NB4 (cell line): ENCODE measurements at regions not wholly inside any gene's neighbourhood (a gene's known extent, or its start where the extent isn't known, plus 50 kb on each side); places are given as distances from the start of the nearest gene placed in this dataset.

Experiments used
- DNase-seq: peaks from one replicate; pipeline ENCODE4 v3.0.0; 2010; ENCODE audit warnings: low read depth
- H3K4me3 ChIP-seq: one replicate; pipeline ENCODE4 v1.5.1; 2011; ENCODE audit warnings: mild to moderate bottlenecking, low read depth, low read length, moderate library complexity
- CTCF ChIP-seq: IDR thresholded peaks from one replicate; pipeline ENCODE4 v1.5.1; 2012; ENCODE audit warnings: low read depth, low read length
- MYC ChIP-seq: IDR thresholded peaks from 2 replicates; pipeline ENCODE4 v1.6.1; 2011; ENCODE audit warnings: low read depth, low read length
- POLR2A ChIP-seq: IDR thresholded peaks from 2 replicates; pipeline ENCODE4 v1.6.1; 2011; ENCODE audit warnings: mild to moderate bottlenecking; ENCODE audit not compliant: insufficient read length; ENCODE audit errors: extremely low read depth
- TF ChIP-seq, protein P1 (sequence below): IDR thresholded peaks from 2 replicates; pipeline ENCODE4 v1.6.1; 2011; ENCODE audit warnings: low read depth, low read length

DNA sequence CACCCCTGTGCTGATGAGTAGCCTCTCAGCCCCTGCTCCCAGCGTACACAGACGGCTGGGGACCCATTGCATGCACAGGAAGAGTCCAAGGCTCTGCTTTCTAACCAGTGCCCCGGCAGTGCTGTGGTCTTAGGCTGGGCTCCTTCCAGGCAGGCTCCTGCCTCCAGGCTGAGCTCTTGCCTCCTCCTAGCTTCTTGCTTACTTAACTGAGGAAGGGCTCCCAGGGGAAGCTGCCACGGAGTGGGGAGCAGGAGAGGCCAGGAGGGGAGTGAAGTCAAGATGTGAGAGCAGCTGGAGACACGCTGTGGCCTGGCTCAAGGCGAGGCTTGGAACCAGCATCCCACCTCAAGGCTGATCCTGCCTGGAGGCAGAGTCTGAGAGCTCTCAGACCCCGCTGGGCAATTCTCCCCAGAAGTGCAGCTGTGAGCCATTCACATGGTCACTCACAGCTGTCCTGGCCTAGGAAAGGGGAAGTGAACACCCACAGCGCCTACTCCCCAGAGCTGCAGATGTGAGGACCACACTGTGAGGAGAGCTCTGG, 141.0 kb downstream of the TBXT start:
- peak; percentile 56 for DNase-seq
- no peak overlapping the region for H3K4me3 ChIP-seq
- TF ChIP-seq, protein P1, sequence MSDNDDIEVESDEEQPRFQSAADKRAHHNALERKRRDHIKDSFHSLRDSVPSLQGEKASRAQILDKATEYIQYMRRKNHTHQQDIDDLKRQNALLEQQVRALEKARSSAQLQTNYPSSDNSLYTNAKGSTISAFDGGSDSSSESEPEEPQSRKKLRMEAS, result no peak
- TF ChIP-seq MYC, result no peak
- TF ChIP-seq CTCF, result no peak
- TF ChIP-seq POLR2A, result no peak

GRCh38 chr6:166025149-166025898, 142.3 kb downstream of the TBXT start:
- TF ChIP-seq POLR2A (no peak), CTCF (no peak), MYC (no peak)
- TF ChIP-seq, protein P1, result no peak
- H3K4me3 ChIP-seq, result no peak overlapping the region
- DNase-seq, result no peak

- no peak overlapping the region for H3K4me3 ChIP-seq
- TF ChIP-seq, protein P1, result no peak
- no peak for TF ChIP-seq CTCF
- TF ChIP-seq POLR2A, result no peak
- TF ChIP-seq MYC, result no peak
- no peak for DNase-seq
Measured at GRCh38 chr6:166024252-166024651, 143.4 kb downstream of the TBXT start.

GRCh38 chr6:166023273-166023989, 144.2 kb downstream of the TBXT start:
- TF ChIP-seq CTCF (no peak), POLR2A (no peak), MYC (no peak)
- TF ChIP-seq, protein P1, result no peak
- H3K4me3 ChIP-seq, result no peak overlapping the region
- DNase-seq, result no peak

DNA sequence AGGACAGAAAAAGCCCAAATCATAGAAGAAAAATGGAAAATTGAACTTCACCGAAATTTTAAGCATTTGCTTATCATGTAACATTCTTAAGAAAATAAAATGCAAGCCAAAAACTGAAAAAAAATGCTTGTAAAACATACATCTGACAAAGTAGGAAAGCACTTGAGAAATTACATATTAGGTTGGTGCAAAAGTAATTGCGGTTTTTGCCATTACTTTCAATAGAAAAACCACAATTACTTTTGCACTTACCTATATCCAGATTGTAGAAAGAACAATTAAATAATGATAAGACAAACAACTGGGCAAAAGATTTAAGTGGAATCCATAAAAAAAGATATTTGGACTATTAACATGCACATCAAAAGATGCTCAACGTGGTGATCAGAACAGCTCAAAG, 146.2 kb downstream of the TBXT start:
- TF ChIP-seq CTCF, result no peak
- TF ChIP-seq, protein P1, result no peak
- no peak for TF ChIP-seq POLR2A
- TF ChIP-seq MYC, result no peak
- DNase-seq, result no peak

More for the DNA sequence above, 146.2 kb downstream of the TBXT start:
- no peak overlapping the region for H3K4me3 ChIP-seq
